UCSD-AML1 (cell line): ENCODE measurements at regions not wholly inside any gene's neighbourhood (a gene's known extent, or its start where the extent isn't known, plus 50 kb on each side); places are given as distances from the start of the nearest gene placed in this dataset.
A peak's percentile ranks its signal among the peaks of the same experiment; 100 is the strongest.
"Not testable (repeated sequence)": the region's sequence is repeated elsewhere in the genome, so short reads cannot be mapped to it uniquely, and the experiment has no call there.

Source experiments
- DNase-seq: peaks from one replicate; lab custom pipeline; 2025; ENCODE audit not compliant: unreplicated experiment; lab: John Stamatoyannopoulos, UW

DNA sequence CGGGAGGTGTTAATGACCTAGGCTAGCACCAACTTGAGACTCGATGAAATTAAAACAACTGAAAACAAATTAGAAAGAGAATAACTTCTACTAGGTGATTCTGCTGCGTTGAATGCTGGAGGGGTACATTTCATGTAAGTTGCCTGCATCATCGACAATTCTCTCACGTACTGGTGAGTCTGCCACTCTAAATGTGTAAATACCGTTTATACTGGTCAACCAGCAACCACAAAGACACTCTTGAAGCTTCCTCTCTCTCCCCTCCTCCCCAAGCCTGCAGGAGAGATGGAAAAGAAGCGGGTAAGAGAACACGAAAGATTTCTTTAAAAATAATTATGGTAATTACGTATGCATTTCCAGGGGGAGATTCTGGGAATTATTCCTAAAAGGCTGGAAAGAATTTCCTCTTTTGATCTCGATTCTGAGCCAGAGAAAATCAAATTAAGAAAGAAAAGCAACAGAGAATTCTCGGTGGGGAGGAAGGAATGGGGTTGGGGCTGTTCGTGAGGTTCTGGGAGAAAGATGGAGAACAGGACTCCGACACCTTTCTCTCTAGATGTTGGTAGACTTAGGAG lies 68.6 kb upstream of the MRTFB start:
- DNase-seq: no peak

DNA sequence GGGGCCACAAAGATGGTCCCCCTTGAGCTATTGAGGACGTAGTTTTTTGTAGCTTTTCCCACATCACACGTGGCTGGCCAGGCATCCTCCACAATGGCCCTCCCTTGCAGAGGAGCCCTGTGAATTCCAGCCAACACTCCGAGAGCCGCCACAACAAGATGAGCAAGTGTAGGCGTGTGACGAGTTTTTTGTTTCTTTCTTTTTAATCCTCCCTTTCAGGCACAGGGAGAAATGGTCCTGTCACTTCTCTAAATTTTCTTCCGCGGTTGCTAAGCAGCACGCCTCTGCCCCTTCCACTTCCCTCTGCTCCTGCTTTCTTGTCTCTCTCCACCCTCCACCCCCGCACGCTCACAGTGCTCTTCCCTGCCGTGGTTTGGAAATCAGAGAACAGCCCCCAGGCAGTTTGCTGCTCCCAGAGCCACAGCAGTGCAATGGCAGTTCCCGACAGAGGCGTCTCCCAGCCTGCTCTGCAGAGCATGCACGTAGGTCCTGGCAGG lies 68.0 kb upstream of the MRTFB start:
- DNase-seq: peak; percentile 30

DNA sequence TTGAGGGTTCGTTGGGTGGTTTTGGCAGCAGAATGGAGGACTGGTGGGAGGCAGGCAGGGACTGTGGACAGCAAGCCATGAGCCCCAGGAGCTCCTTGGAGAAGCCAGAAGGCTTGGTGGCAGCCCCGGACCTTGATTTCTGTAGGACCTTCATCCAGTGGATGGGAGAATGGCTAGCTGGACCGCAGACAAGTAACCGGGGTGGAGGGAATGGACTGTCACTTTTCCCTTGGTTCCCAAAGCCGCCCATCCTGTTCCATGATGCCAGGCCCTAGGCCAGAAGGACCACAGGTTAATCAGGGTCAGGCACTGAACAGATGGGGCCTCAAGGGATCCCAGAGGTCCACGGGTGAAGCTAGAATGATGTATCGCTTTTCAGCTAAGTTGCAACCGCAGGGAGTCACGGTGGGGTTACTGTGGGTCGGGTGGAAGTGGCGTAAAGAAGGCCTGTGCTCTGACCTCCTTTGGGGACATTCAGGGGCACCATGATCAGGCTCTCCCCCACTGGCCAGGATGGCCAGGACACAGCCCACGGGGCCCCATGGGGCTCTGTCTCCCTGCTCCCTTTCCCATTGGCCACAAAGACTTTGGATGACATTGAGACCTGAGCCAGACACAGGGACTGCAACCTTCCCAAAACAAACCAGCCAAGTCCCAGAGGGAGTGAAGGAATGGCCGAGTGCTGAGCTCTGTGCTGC lies 66.9 kb upstream of the MRTFB start:
- DNase-seq: no peak

- DNase-seq: no peak
Observed at GRCh38 chr16:14004729-14005315, 66.3 kb upstream of the MRTFB start.

DNA sequence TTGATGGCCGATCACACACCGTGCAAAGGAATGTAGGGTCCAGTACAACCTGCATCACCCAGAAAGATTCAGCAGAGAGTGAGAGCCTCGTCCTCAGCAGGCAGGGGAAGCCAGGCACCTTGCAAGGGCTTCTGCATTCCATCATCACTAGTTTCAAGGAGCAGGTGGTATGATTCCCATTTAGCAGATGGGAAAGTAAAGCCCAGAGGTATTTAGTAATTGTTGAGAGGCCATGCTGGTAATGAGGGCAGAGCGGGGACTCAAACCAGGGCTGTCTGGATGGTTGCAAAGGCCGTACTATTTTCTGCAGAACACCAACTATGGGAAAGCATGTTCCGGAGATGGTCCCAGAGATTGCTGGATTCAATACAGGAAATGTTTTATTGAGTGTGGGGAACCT lies 65.8 kb upstream of the MRTFB start:
- no peak for DNase-seq

GRCh38 chr16:14007450-14007849 lies 63.7 kb upstream of the MRTFB start:
- DNase-seq: no peak

DNA sequence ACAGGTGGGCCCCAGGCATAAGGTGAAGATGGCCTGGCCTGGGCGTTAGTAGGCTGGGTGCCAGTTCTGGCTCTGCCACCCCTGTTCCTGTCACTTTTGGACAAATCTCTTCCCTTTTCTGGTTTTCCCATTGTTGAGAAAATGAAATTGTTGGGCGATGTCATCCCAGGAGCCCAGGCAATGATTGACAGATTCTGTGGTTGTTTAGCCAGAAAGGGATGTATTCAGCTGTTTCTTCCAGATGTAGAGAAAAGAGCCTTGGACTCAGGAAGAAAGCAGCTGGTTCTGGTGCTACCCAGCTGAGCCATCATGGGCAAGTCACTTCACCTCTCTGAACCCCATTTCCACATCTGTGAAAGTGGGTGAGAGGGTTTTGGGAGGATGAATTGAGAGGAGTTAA lies 60.1 kb upstream of the MRTFB start:
- no peak for DNase-seq

DNA sequence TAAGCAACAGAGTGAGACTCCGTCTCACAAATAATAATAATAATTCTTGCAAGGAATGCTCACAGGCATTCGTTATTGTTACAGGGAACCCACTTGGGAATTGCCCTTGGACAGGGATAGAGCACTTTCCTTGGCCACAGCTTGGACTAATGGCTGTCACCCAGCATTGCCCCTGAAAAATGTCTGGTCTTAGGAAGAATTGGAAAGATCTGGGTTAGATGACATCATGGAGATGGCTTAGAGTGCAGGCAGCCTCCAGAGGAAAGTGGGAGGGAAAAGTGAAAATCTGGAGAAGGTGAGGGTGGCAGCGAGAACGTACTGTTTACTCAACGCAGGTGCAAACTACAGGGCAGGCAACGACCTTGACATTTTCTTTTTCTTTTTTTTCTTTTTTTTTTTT lies 59.3 kb upstream of the MRTFB start:
- DNase-seq: no peak

GRCh38 chr16:14013145-14013570 lies 58.0 kb upstream of the MRTFB start:
- no peak for DNase-seq

- no peak for DNase-seq
Observed at GRCh38 chr16:14013571-14014283, 57.4 kb upstream of the MRTFB start.

GRCh38 chr16:14014284-14014625 lies 56.9 kb upstream of the MRTFB start:
- no peak for DNase-seq

DNA sequence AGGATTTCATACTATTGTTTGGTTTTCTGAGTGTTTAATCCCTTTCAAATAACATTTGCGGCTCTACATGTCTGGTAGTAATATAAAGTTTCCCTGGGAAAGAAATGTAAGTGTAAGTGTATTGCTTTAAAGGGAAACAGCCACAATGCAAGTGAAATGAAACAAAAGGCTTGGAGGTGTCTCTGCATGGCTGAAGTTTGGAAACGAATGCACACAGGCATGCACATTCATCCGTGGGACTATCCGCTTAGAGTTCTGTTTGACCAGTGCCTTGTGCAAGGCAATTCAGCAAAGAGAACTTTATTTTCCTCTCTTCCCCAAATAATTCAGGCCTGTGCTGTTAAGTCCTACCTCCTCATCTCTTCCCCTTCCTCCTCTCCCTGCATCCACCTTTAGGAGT lies 56.1 kb upstream of the MRTFB start:
- no peak for DNase-seq

- no peak for DNase-seq
Observed at GRCh38 chr16:14015461-14015860, 55.7 kb upstream of the MRTFB start.

DNA sequence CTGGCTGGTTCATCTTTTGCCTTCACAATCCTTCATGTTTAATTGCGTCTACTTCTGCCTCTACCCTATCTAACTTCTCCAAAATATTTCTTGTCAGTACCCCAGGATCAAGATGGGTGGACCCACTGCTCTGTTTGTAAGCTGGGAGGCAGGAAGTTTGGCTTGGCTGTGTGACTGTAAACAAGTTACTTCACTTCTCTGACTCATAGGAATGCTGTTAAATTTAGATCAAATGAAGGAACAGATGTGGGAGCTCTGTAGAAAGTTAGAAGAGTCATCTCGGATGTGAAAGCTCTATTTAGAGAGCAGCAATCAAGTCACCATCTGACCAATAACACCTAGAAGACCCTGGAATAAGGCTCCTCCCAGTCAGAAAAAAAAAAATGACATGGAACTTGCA lies 55.2 kb upstream of the MRTFB start:
- DNase-seq: no peak

DNA sequence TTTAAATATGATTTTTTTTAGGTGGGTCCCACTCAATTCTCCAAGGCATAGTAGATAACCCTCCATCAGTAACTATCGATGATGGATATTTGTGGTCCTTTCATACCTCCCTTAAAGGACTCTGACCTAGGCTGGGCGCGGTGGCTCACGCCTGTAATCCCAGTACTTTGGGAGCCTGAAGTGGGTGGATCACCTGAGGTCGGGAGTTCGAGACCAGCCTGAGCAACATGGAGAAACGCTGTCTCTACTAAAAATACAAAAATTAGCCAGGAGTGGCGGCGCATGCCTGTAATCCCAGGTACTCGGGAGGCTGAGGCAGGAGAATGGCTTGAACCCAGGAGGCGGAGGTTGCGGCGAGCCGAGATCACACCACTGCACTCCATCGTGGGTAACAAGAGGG lies 54.8 kb upstream of the MRTFB start:
- DNase-seq: not testable (repeated sequence)

DNA sequence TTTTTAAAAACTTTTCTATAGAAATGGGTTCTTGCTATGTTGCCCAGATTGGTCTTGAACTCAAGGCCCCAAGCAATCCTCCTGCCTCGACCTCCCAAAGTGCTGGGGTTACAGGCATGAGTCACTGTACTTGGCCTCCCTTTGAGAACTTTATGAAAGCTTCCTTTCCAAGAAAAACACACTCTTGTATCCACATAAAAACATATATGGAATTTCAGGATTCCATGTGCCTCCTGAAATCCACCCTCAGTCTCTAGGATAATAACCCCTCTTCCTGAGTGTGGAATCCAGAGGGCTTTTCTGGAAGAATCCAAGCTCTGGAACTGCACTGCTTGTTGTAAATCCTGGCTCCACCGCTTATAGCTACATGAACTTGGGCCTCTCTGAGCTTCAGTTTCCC lies 53.2 kb upstream of the MRTFB start:
- DNase-seq: no peak

DNA sequence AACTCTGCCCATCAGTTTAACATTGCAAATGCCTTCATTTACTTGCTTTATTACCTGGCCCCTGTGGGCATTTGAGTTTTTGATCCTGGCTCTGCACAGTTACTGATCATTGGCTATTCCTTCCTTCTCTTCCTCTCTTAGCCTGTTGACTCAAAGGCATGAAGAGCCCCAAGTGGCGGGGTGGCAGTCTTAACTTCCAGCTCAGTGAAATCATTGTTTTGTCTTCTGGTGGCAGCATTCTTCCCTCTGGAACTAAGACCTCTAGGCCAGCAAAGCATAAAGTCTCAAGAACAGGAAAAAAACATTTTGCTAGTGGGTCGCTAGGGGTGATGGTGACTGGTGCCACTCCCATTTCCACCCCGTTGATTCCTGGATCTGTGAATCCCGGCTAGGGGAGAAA lies 52.3 kb upstream of the MRTFB start:
- no peak for DNase-seq

DNA sequence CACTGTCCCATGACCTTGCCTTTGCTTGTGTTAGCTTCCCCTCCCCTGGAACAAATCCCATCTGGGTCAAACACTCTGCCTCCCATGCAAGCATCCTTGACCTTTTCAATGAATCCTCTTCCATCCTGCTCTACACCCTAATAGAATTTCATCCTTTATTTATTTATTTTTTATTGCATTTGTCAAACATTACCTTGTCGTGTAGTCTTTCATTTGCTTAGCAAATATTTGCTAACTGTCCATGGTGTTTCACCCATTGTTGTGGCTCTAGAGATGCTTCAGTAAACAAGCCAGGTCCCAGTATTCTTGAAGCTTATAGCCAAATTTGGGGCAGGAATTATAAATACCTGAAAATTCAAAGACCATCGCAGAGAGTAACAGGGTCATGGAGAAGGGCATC lies 51.0 kb upstream of the MRTFB start:
- DNase-seq: no peak
